ENCODE measurements at regions not wholly inside any gene's neighbourhood (a gene's known extent, or its start where the extent isn't known, plus 50 kb on each side); places are given as distances from the start of the nearest gene placed in this dataset.
A peak's percentile ranks its signal among the peaks of the same experiment; 100 is the strongest.

GRCh38 chr1:235013512-235013911, 115.1 kb downstream of the TOMM20 start:
- Histone ChIP-seq H3K4me1 (ENCODE audit: insufficient read depth, low read length, poor library complexity, severe bottlenecking) (peaks cover 75% of the 10 kb centered on the region), H3K4me2 (ENCODE audit: low read length) (no peak overlapping the region), H2AFZ (ENCODE audit: low read length) (peak overlapping the region; percentile 43; the same call in 1 of the 2 replicates), H3K27ac (ENCODE audit: low read depth, low read length, poor library complexity, severe bottlenecking) (no peak overlapping the region), H3K36me3 (ENCODE audit: insufficient read depth, low read length) (no peaks in the 10 kb centered on the region), H4K20me1 (ENCODE audit: insufficient read depth, low read length) (no peaks in the 10 kb centered on the region), H3K4me3 (ENCODE audit: low read depth, low read length, poor library complexity, severe bottlenecking) (no peak overlapping the region), H3K9me3 (ENCODE audit: low read length) (peaks cover under 1% of the 10 kb centered on the region; the same call in 1 of the 2 replicates), H3K79me2 (ENCODE audit: insufficient read depth, low read depth, low read length) (no peaks in the 10 kb centered on the region), H3K9me2 (ENCODE audit: insufficient read depth, low read length) (no peaks in the 10 kb centered on the region)
- POLR2A ChIA-PET, result interaction anchor here (0.5 kb wide), 1 partner anchor 491 kb away, joined by 3 read pairs; no protein-coding TSS in a partner anchor
- no peak for DNase-seq (ENCODE audit: low spot score)
- CTCF ChIA-PET (ENCODE audit: unreplicated experiment), result no interaction called here
- intact Hi-C loops (cut with micrococcal nuclease; ENCODE audit: unreplicated experiment), result loop anchor here (2.0 kb wide), 1 partner anchor 67 kb away; no protein-coding TSS in a partner anchor
- BruUV-seq (replicated peaks), result no TSS peak
- TF ChIP-seq EZH2phosphoT487 (IDR thresholded peaks at IDR 0.05; ENCODE audit: borderline replicate concordance, low read depth, low read length) (no peak), CTCF (conservative IDR thresholded peaks at IDR 0.05; ENCODE audit: low read length) (no peak)

GRCh38 chr1:235012436-235013210, 116.0 kb downstream of the TOMM20 start:
- peaks cover 5% of the 10 kb centered on the region; the same call in 1 of the 2 replicates for H3K36me3 ChIP-seq (ENCODE audit: insufficient read depth, low read length)
- DNase-seq (ENCODE audit: low spot score), result no peak
- peak overlapping the region; percentile 96 for H3K4me2 ChIP-seq (ENCODE audit: low read length)
- no peak for TF ChIP-seq CTCF (conservative IDR thresholded peaks at IDR 0.05; ENCODE audit: low read length)
- no peak for TF ChIP-seq EZH2phosphoT487 (IDR thresholded peaks at IDR 0.05; ENCODE audit: borderline replicate concordance, low read depth, low read length)
- POLR2A ChIA-PET, result interaction anchor here (0.8 to 2.1 kb wide), 12 partner anchors 11 to 401 kb away, joined by 3 to 14 read pairs (median 4); no protein-coding TSS in a partner anchor
- intact Hi-C loops (cut with micrococcal nuclease; ENCODE audit: unreplicated experiment), result loop anchor here (1.0 to 2.0 kb wide), 2 partner anchors 49 to 68 kb away; no protein-coding TSS in a partner anchor
- peaks cover 84% of the 10 kb centered on the region for H3K4me1 ChIP-seq (ENCODE audit: insufficient read depth, low read length, poor library complexity, severe bottlenecking)
- H3K27ac ChIP-seq (ENCODE audit: low read depth, low read length, poor library complexity, severe bottlenecking), result peak overlapping the region; percentile 87
- H3K9me2 ChIP-seq (ENCODE audit: insufficient read depth, low read length), result no peaks in the 10 kb centered on the region
- no peaks in the 10 kb centered on the region for H4K20me1 ChIP-seq (ENCODE audit: insufficient read depth, low read length)
- H3K79me2 ChIP-seq (ENCODE audit: insufficient read depth, low read depth, low read length), result no peaks in the 10 kb centered on the region
- H2AFZ ChIP-seq (ENCODE audit: low read length), result peak overlapping the region; percentile 65; the same call in 1 of the 2 replicates
- H3K9me3 ChIP-seq (ENCODE audit: low read length), result peaks cover 9% of the 10 kb centered on the region; the same call in 1 of the 2 replicates
- CTCF ChIA-PET (ENCODE audit: unreplicated experiment), result interaction anchor here (1.1 kb wide), 1 partner anchor 22 kb away, joined by 3 read pairs; no protein-coding TSS in a partner anchor
- peak overlapping the region; percentile 29 for H3K4me3 ChIP-seq (ENCODE audit: low read depth, low read length, poor library complexity, severe bottlenecking)
- TSS peak; percentile 97 for BruUV-seq (replicated peaks)

Data from OCI-LY7 (cell line).